Mesendoderm (in vitro differentiated cells): ENCODE measurements at regions not wholly inside any gene's neighbourhood (a gene's known extent, or its start where the extent isn't known, plus 50 kb on each side); places are given as distances from the start of the nearest gene placed in this dataset.

ENCODE experiments used
- DNase-seq: peaks from one replicate; pipeline ENCODE4 v3.0.0; 2013
- H2AK5ac ChIP-seq: 2 replicates; pipeline ENCODE4 v1.6.1; 2013; ENCODE audit warnings: low read length, inconsistent platforms
- H2BK120ac ChIP-seq: 2 replicates; pipeline ENCODE4 v1.6.1; 2013; ENCODE audit warnings: low read depth, mild to moderate bottlenecking, low read length, moderate library complexity, mixed read lengths
- H2BK15ac ChIP-seq: replicated peaks from 2 replicates; pipeline ENCODE4 v1.6.1; 2013; ENCODE audit warnings: low read depth, mild to moderate bottlenecking, moderate library complexity
- H2BK5ac ChIP-seq: 2 replicates; pipeline ENCODE4 v1.6.1; 2013; ENCODE audit warnings: low read length, inconsistent platforms
- H3K18ac ChIP-seq: 2 replicates; pipeline ENCODE4 v1.6.1; 2013; ENCODE audit warnings: mild to moderate bottlenecking, low read length, mixed read lengths
- H3K23ac ChIP-seq: one replicate; pipeline ENCODE4 v1.6.1; 2013; ENCODE audit warnings: low read length
- H3K27ac ChIP-seq: 2 replicates; pipeline ENCODE4 v1.5.1; 2013; ENCODE audit warnings: low read depth, mild to moderate bottlenecking, inconsistent platforms, low read length, moderate library complexity
- H3K27me3 ChIP-seq: 2 replicates; pipeline ENCODE4 v1.6.1; 2013; ENCODE audit warnings: low read length, control low read depth, mild to moderate bottlenecking, inconsistent platforms; ENCODE audit not compliant: insufficient read depth, poor library complexity
- H3K36me3 ChIP-seq: 2 replicates; pipeline ENCODE4 v1.6.1; 2013; ENCODE audit warnings: low read length, inconsistent platforms; ENCODE audit not compliant: control insufficient read depth, insufficient read depth
- H3K4ac ChIP-seq: one replicate; pipeline ENCODE4 v1.6.1; 2013; ENCODE audit warnings: low read depth, mild to moderate bottlenecking, low read length, moderate library complexity
- H3K4me1 ChIP-seq: 2 replicates; pipeline ENCODE4 v1.6.1; 2013; ENCODE audit warnings: low read depth, low read length, inconsistent platforms; ENCODE audit not compliant: control insufficient read depth
- H3K4me2 ChIP-seq: 2 replicates; pipeline ENCODE4 v1.6.1; 2013; ENCODE audit warnings: low read length
- H3K4me3 ChIP-seq: 2 replicates; pipeline ENCODE4 v1.5.1; 2013; ENCODE audit warnings: mild to moderate bottlenecking, low read length
- H3K56ac ChIP-seq: one replicate; pipeline ENCODE4 v1.6.1; 2013; ENCODE audit warnings: low read length
- H3K79me1 ChIP-seq: 2 replicates; pipeline ENCODE4 v1.6.1; 2013; ENCODE audit warnings: low read length, inconsistent platforms
- H3K79me2 ChIP-seq: 2 replicates; pipeline ENCODE4 v1.6.1; 2013; ENCODE audit warnings: mild to moderate bottlenecking, low read length; ENCODE audit not compliant: control insufficient read depth, insufficient read depth
- H3K9ac ChIP-seq: 2 replicates; pipeline ENCODE4 v1.6.1; 2013; ENCODE audit warnings: low read length, inconsistent platforms
- H4K5ac ChIP-seq: one replicate; pipeline ENCODE4 v1.6.1; 2013; ENCODE audit warnings: low read length
- H4K8ac ChIP-seq: one replicate; pipeline ENCODE4 v1.6.1; 2013; ENCODE audit warnings: low read depth, mild to moderate bottlenecking, control low read depth, low read length, moderate library complexity
- WGBS: extraction: QIAGEN DNeasy Blood & Tissue Kit; methylation state at CpG from one replicate; pipeline ENCODE4 v1.1.7; 2013; ENCODE audit warnings: low lambda C conversion rate, missing lambda C conversion rate; ENCODE audit not compliant: insufficient coverage; ENCODE audit errors: extremely low coverage; 5-methylcytosine and 5-hydroxymethylcytosine counted together

DNA sequence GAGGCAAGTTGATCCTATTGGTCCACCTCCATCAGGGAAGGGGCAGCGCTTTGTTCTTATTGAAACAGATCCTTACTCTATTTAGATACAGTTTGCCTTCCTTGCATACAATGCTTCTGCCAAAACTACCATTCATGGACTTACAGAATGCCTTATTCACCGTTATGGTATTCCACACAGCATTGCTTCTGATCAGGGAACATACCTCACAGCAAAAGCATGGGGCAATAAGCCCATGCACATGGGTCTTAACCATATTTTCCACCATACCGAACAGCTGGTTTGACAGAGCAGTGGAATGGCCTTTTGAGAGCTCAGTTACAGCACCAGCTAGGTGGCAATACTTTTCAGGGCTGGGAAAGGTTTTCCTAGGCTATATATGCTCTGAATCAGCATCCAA, 544.8 kb upstream of the ADGRL4 start:
- H2BK120ac ChIP-seq: no peak overlapping the region
- H2BK5ac ChIP-seq: no peak overlapping the region
- H3K79me1 ChIP-seq: no peaks in the 10 kb centered on the region
- H3K23ac ChIP-seq: no peak overlapping the region
- H2BK15ac ChIP-seq: no peak overlapping the region
- H4K5ac ChIP-seq: no peak overlapping the region
- no peaks in the 10 kb centered on the region for H3K79me2 ChIP-seq
- no peaks in the 10 kb centered on the region for H3K27me3 ChIP-seq
- no peak overlapping the region for H3K18ac ChIP-seq
- H3K4ac ChIP-seq: no peak overlapping the region
- no peak overlapping the region for H3K27ac ChIP-seq
- no peak overlapping the region for H3K56ac ChIP-seq
- H3K4me3 ChIP-seq: no peak overlapping the region
- H3K4me1 ChIP-seq: no peaks in the 10 kb centered on the region
- no peak overlapping the region for H4K8ac ChIP-seq
- no peak for DNase-seq
- H3K9ac ChIP-seq: no peak overlapping the region
- H3K4me2 ChIP-seq: no peak overlapping the region
- H2AK5ac ChIP-seq: no peak overlapping the region
- WGBS: no CpG with 5 or more reads among the region's 3 CpGs
- H3K36me3 ChIP-seq: no peaks in the 10 kb centered on the region

DNA sequence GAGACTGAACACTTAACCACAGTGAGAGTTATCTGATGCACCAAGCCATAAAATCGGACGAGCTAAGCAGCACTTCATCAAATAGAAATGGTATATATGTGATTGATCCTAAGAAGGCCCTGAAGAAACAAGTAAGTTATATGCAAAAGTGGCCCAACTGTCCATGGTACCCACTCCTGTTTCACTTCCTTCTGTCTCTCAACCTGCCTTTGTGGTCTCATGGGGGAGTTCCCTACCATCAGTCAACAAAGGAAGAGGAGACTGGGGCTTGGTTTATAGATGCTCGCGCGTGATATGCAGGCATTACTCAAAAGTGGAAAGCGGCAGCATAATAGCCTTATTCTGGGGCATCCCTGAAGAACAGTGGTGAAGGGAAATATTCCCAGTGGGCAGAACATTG, 543.9 kb upstream of the ADGRL4 start:
- no peak overlapping the region for H4K8ac ChIP-seq
- no peak overlapping the region for H3K18ac ChIP-seq
- WGBS: no CpG with 5 or more reads among the region's 6 CpGs
- no peak for DNase-seq
- H2AK5ac ChIP-seq: no peak overlapping the region
- H3K4ac ChIP-seq: no peak overlapping the region
- no peak overlapping the region for H3K4me2 ChIP-seq
- H3K56ac ChIP-seq: no peak overlapping the region
- no peak overlapping the region for H3K4me3 ChIP-seq
- H3K27me3 ChIP-seq: no peaks in the 10 kb centered on the region
- no peaks in the 10 kb centered on the region for H3K36me3 ChIP-seq
- no peak overlapping the region for H3K23ac ChIP-seq
- H4K5ac ChIP-seq: no peak overlapping the region
- no peak overlapping the region for H2BK15ac ChIP-seq
- no peaks in the 10 kb centered on the region for H3K79me1 ChIP-seq
- H2BK5ac ChIP-seq: no peak overlapping the region
- no peak overlapping the region for H2BK120ac ChIP-seq
- H3K79me2 ChIP-seq: no peaks in the 10 kb centered on the region
- H3K4me1 ChIP-seq: no peaks in the 10 kb centered on the region
- H3K27ac ChIP-seq: no peak overlapping the region
- H3K9ac ChIP-seq: no peak overlapping the region

DNA sequence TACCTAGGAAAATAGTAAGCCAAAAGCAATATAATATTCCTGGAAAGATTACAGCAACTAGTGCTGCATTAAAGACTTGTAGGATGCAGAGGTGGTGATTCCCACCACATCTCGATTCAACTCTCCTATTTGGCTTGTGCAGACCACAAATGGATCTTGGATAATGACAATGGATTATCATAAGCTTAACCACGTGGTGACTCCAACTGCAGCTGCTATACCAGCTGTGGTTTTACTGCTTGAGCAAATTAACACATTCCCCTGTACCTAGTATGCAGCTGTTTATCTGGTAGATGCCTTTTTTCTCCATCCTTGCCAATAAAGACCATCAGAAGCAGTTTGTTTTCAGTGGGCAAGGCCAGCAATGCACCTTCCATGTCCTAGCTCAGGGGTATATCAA, 542.7 kb upstream of the ADGRL4 start:
- Histone ChIP-seq H4K5ac (no peak overlapping the region), H3K79me2 (no peaks in the 10 kb centered on the region), H3K27me3 (no peaks in the 10 kb centered on the region), H3K4me3 (no peak overlapping the region), H3K4me2 (no peak overlapping the region), H4K8ac (no peak overlapping the region), H2BK15ac (no peak overlapping the region), H3K23ac (no peak overlapping the region), H3K36me3 (no peaks in the 10 kb centered on the region), H2BK5ac (no peak overlapping the region), H3K18ac (no peak overlapping the region), H3K27ac (no peak overlapping the region), H3K4me1 (no peaks in the 10 kb centered on the region), H3K9ac (no peak overlapping the region), H2BK120ac (no peak overlapping the region), H3K4ac (no peak overlapping the region), H2AK5ac (no peak overlapping the region), H3K56ac (no peak overlapping the region), H3K79me1 (no peaks in the 10 kb centered on the region)
- no CpG with 5 or more reads among the region's 2 CpGs for WGBS
- DNase-seq: no peak

DNA sequence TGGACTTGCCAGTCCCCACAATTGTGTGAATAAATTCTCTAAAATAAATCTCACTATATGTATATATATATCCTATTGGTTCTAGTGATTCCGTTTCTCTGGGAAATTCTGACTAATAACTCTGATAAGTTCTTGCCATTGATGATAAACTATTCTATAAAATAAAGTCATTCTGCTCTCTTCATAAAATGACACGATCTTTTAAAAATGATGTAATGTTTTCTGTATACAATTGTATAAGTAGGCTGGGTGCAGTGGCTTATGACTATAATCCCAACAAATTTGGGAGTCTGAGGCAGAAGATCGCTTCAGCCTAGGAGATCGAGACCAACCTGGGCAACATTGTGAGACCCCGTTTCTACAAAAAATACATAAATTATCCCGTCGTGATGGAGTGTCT, 541.0 kb upstream of the ADGRL4 start:
- H2BK15ac ChIP-seq: no peak overlapping the region
- H3K79me2 ChIP-seq: no peaks in the 10 kb centered on the region
- no peak overlapping the region for H4K8ac ChIP-seq
- no peak overlapping the region for H3K4ac ChIP-seq
- no peak overlapping the region for H3K18ac ChIP-seq
- H3K4me2 ChIP-seq: no peak overlapping the region
- H3K4me1 ChIP-seq: no peaks in the 10 kb centered on the region
- H4K5ac ChIP-seq: no peak overlapping the region
- no peak overlapping the region for H3K27ac ChIP-seq
- no peak overlapping the region for H3K23ac ChIP-seq
- no peak overlapping the region for H3K9ac ChIP-seq
- H2AK5ac ChIP-seq: no peak overlapping the region
- H2BK5ac ChIP-seq: no peak overlapping the region
- H3K56ac ChIP-seq: no peak overlapping the region
- no peaks in the 10 kb centered on the region for H3K79me1 ChIP-seq
- H3K27me3 ChIP-seq: no peaks in the 10 kb centered on the region
- no peak overlapping the region for H3K4me3 ChIP-seq
- H2BK120ac ChIP-seq: no peak overlapping the region
- no peak for DNase-seq
- WGBS: no CpG with 5 or more reads among the region's 7 CpGs
- no peaks in the 10 kb centered on the region for H3K36me3 ChIP-seq

DNA sequence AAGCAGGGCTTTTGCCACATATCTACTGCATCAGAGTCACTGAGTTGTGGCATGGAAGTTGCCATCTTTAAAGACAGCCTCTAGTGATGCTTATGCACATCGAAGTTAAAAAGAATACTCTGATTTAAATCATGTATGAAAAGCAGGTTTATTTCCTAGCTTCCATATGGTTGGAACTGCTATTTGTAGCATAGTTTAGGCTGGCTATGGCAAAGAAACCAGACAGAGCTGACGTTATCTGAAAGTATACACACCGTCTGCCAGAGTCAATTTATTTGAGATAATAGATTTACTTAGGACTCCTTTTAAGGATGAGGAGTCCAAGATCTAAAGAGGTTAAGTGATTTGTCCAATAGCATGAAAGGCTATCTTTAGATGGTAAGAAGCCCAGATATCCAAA, 536.9 kb upstream of the ADGRL4 start:
- H2AK5ac ChIP-seq: no peak overlapping the region
- H2BK5ac ChIP-seq: no peak overlapping the region
- H3K27me3 ChIP-seq: no peaks in the 10 kb centered on the region
- DNase-seq: no peak
- no peak overlapping the region for H3K56ac ChIP-seq
- H3K4me1 ChIP-seq: no peaks in the 10 kb centered on the region
- no peak overlapping the region for H2BK15ac ChIP-seq
- H3K27ac ChIP-seq: no peak overlapping the region
- H3K23ac ChIP-seq: no peak overlapping the region
- H4K5ac ChIP-seq: no peak overlapping the region
- no peak overlapping the region for H3K4ac ChIP-seq
- H2BK120ac ChIP-seq: no peak overlapping the region
- H3K79me2 ChIP-seq: no peaks in the 10 kb centered on the region
- no peak overlapping the region for H3K4me2 ChIP-seq
- WGBS: no CpG with 5 or more reads among the region's 3 CpGs
- H3K18ac ChIP-seq: no peak overlapping the region
- no peaks in the 10 kb centered on the region for H3K36me3 ChIP-seq
- no peak overlapping the region for H3K9ac ChIP-seq
- no peak overlapping the region for H4K8ac ChIP-seq
- no peak overlapping the region for H3K4me3 ChIP-seq
- H3K79me1 ChIP-seq: no peaks in the 10 kb centered on the region

DNA sequence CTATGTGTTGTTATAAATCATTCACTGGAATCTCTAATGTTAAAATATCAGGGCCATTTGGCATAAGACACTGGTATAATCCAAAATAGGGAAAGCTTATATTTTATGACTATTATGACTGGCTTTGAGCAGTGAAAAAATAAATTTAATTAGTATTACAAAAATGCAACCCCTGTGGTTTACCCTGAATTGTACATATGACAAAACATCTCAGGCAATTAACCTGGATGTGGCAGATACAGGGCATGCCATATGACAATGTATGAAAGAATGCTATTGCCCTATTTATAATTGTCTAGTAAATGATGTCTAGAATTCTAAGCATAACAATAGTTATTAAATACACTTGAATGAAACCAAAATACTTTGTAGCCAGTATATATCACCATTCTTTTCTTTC, 532.5 kb upstream of the ADGRL4 start:
- no peak overlapping the region for H3K56ac ChIP-seq
- no peaks in the 10 kb centered on the region for H3K79me2 ChIP-seq
- no peaks in the 10 kb centered on the region for H3K36me3 ChIP-seq
- DNase-seq: no peak
- H4K8ac ChIP-seq: no peak overlapping the region
- no peak overlapping the region for H3K4ac ChIP-seq
- H3K27me3 ChIP-seq: no peaks in the 10 kb centered on the region
- no peak overlapping the region for H2BK15ac ChIP-seq
- no peak overlapping the region for H3K27ac ChIP-seq
- H3K4me2 ChIP-seq: no peak overlapping the region
- no peak overlapping the region for H2BK5ac ChIP-seq
- H3K4me3 ChIP-seq: no peak overlapping the region
- no peaks in the 10 kb centered on the region for H3K4me1 ChIP-seq
- H4K5ac ChIP-seq: no peak overlapping the region
- no peak overlapping the region for H2BK120ac ChIP-seq
- H3K18ac ChIP-seq: no peak overlapping the region
- H2AK5ac ChIP-seq: no peak overlapping the region
- H3K79me1 ChIP-seq: no peaks in the 10 kb centered on the region
- no peak overlapping the region for H3K23ac ChIP-seq
- no peak overlapping the region for H3K9ac ChIP-seq
